ENCODE measurements at regions not wholly inside any gene's neighbourhood (a gene's known extent, or its start where the extent isn't known, plus 50 kb on each side); places are given as distances from the start of the nearest gene placed in this dataset.

DNA sequence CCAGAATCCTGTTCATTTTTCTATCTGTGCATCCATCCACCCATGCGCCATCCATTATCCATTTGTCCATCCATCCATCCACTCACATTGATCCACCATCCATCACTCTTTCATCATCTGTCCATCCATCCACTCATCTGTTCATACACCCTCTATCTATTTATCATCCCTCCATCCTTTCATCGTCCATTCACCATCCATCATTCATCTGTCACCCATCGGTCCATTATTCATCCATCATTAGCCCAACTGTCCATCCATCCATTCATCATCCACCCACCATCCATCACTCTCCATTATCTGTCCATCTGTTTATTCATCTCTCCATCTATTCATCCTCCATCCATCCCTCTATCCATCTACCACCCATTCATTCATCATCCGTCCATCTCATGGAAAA lies 125.7 kb upstream of the TMPRSS2 start:
- TF ChIP-seq, protein P1, sequence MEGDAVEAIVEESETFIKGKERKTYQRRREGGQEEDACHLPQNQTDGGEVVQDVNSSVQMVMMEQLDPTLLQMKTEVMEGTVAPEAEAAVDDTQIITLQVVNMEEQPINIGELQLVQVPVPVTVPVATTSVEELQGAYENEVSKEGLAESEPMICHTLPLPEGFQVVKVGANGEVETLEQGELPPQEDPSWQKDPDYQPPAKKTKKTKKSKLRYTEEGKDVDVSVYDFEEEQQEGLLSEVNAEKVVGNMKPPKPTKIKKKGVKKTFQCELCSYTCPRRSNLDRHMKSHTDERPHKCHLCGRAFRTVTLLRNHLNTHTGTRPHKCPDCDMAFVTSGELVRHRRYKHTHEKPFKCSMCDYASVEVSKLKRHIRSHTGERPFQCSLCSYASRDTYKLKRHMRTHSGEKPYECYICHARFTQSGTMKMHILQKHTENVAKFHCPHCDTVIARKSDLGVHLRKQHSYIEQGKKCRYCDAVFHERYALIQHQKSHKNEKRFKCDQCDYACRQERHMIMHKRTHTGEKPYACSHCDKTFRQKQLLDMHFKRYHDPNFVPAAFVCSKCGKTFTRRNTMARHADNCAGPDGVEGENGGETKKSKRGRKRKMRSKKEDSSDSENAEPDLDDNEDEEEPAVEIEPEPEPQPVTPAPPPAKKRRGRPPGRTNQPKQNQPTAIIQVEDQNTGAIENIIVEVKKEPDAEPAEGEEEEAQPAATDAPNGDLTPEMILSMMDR (IDR thresholded peaks at IDR 0.05): no peak
- TF ChIP-seq POLR2A (IDR thresholded peaks at IDR 0.05): no peak

Measured in vagina (tissue), 2 donors.